HCT116 (cell line): ENCODE measurements at regions not wholly inside any gene's neighbourhood (a gene's known extent, or its start where the extent isn't known, plus 50 kb on each side); places are given as distances from the start of the nearest gene placed in this dataset.

Experiments used
- ATAC-seq: fragments of 200-7000 bp; cut with Tn5 transposase; 2 replicates; pipeline ENCODE4 v1.9.1; 2020; ENCODE audit warnings: mild to moderate bottlenecking, moderate library complexity
- BruUV-seq: library from RNA; stranded (reverse); fragments of 400-500 nt; replicated peaks from 2 replicates; lab custom pipeline; 2021; lab: Mats Ljungman, UMichigan
- CTCF ChIA-PET: fragments of 300-600 bp; sonication (Branson Sonifier 250); formaldehyde crosslinking; loops from one replicate; lab custom pipeline; 2021; ENCODE audit warnings: antibody characterized with exemption; lab: Charles Lee
- POLR2A ChIA-PET: fragments of 300-600, 350-600 bp; sonication (Branson Sonifier 250); formaldehyde crosslinking; loops from one replicate; lab custom pipeline; 2021; ENCODE audit warnings: antibody characterized with exemption; lab: Charles Lee
- RAD21 ChIA-PET, 2 experiments: fragments of 300-600 bp; sonication (Branson Sonifier 250); formaldehyde crosslinking; loops; one replicate each; lab custom pipeline; 2023; ENCODE audit warnings: low total read pairs in 2 of 2; ENCODE audit not compliant: uncharacterized antibody in 2 of 2, unreplicated experiment in 2 of 2, low non-redundant PET in 1 of 2; lab: Charles Lee
- DNase-seq: peaks from one replicate; pipeline ENCODE4 v3.0.0-alpha.2; 2010; ENCODE audit warnings: low read depth, low spot score
- H2AFZ ChIP-seq: fragments of 200-600 bp; shearing (Covaris generic), sonication (generic); 2 replicates; pipeline ENCODE4 v1.6.1; 2017; ENCODE audit warnings: low read depth, mixed run types, mixed read lengths, antibody characterized with exemption, low read length; ENCODE audit not compliant: poor library complexity, severe bottlenecking
- H3K27ac ChIP-seq: 2 replicates; pipeline ENCODE4 v1.5.1; 2012; ENCODE audit warnings: low read depth, low read length
- H3K27me3 ChIP-seq: fragments of 200-600 bp; sonication (generic); 2 replicates; pipeline ENCODE4 v1.6.1; 2016; ENCODE audit warnings: mixed run types, low read length, mixed read lengths; ENCODE audit not compliant: insufficient read depth
- H3K36me3 ChIP-seq, 2 experiments: fragments of 200-500 bp in 1 of 2; fragments of 200-600 bp in 1 of 2; sonication (Bioruptor generic) in 1 of 2; sonication (generic) in 1 of 2; 2 replicates each; pipeline versions ENCODE4 v1.5.1 to v1.6.1; 2014 to 2016; ENCODE audit warnings: low read length in 2 of 2, inconsistent platforms in 1 of 2, mixed read lengths in 1 of 2, mixed run types in 1 of 2; ENCODE audit not compliant: insufficient read depth in 2 of 2, control insufficient read depth in 1 of 2
- H3K4me1 ChIP-seq, 2 experiments: fragments of 200-600 bp in 1 of 2; sonication (generic) in 1 of 2; 2 replicates each; pipeline versions ENCODE4 v1.5.1 to v1.6.1; 2012 to 2017; ENCODE audit warnings: low read length in 2 of 2, inconsistent platforms in 1 of 2, mild to moderate bottlenecking in 1 of 2, mixed read lengths in 1 of 2, mixed run types in 1 of 2, moderate library complexity in 1 of 2; ENCODE audit not compliant: insufficient read depth in 2 of 2, control insufficient read depth in 1 of 2
- H3K4me2 ChIP-seq: fragments of 200-600 bp; sonication (generic); 2 replicates; pipeline ENCODE4 v1.6.1; 2017; ENCODE audit warnings: mixed run types, low read length, mixed read lengths
- H3K4me3 ChIP-seq, 2 experiments: fragments of 200-600 bp in 1 of 2; sonication (generic) in 1 of 2; replicated peaks in 1 of 2; 2 replicates each; pipeline ENCODE4 v1.5.1; 2011 to 2016; ENCODE audit warnings: low read length in 2 of 2, control low read depth in 1 of 2, low read depth in 1 of 2, mild to moderate bottlenecking in 1 of 2, mixed read lengths in 1 of 2, mixed run types in 1 of 2
- H3K79me2 ChIP-seq: fragments of 200-600 bp; sonication (generic); 2 replicates; pipeline ENCODE4 v1.6.1; 2017; ENCODE audit warnings: mild to moderate bottlenecking, mixed run types, low read length, moderate library complexity, mixed read lengths; ENCODE audit not compliant: insufficient read depth
- H3K9ac ChIP-seq: fragments of 200-600 bp; sonication (generic); 2 replicates; pipeline ENCODE4 v1.6.1; 2016; ENCODE audit warnings: low read length, mixed read lengths
- H3K9me2 ChIP-seq: fragments of 200-600 bp; sonication (generic), shearing (Covaris generic); 2 replicates; pipeline ENCODE4 v1.6.1; 2017; ENCODE audit warnings: mixed run types, mild to moderate bottlenecking, moderate library complexity; ENCODE audit not compliant: insufficient read depth
- H3K9me3 ChIP-seq, 2 experiments: fragments of 200-500 bp in 1 of 2; fragments of 200-600 bp in 1 of 2; sonication (Bioruptor generic) in 1 of 2; sonication (generic) in 1 of 2; 2 replicates each; pipeline ENCODE4 v1.6.1; 2014 to 2017; ENCODE audit warnings: low read length in 2 of 2, mixed read lengths in 2 of 2, inconsistent platforms in 1 of 2, low read depth in 1 of 2, mild to moderate bottlenecking in 1 of 2, mixed run types in 1 of 2, moderate library complexity in 1 of 2; ENCODE audit not compliant: control insufficient read depth in 1 of 2, insufficient read depth in 1 of 2
- H4K20me1 ChIP-seq: fragments of 200-600 bp; sonication (generic), shearing (Covaris generic); 2 replicates; pipeline ENCODE4 v1.6.1; 2017; ENCODE audit warnings: mixed run types, mild to moderate bottlenecking, moderate library complexity; ENCODE audit not compliant: insufficient read depth
- CEBPB ChIP-seq: IDR thresholded peaks from 2 replicates; pipeline ENCODE4 v1.6.1; 2012; ENCODE audit warnings: low read depth
- REST ChIP-seq: IDR thresholded peaks from 2 replicates; pipeline ENCODE4 v1.6.1; 2012; ENCODE audit warnings: low read depth
- SP1 ChIP-seq: IDR thresholded peaks from 2 replicates; pipeline ENCODE4 v1.6.1; 2012; ENCODE audit warnings: low read depth
- SRF ChIP-seq: IDR thresholded peaks from 2 replicates; pipeline ENCODE4 v1.6.1; 2012; ENCODE audit warnings: low read depth
- TCF7L2 ChIP-seq: IDR thresholded peaks from 2 replicates; pipeline ENCODE4 v1.7.0; 2011; ENCODE audit warnings: borderline replicate concordance, inconsistent platforms; ENCODE audit not compliant: insufficient read depth, insufficient read length; ENCODE audit errors: extremely low read depth
- ZNF274 ChIP-seq: fragments of 200-500 bp; sonication (Bioruptor generic); IDR thresholded peaks from 2 replicates; pipeline ENCODE4 v1.6.1; 2014; ENCODE audit warnings: mild to moderate bottlenecking, low read depth, low read length, inconsistent platforms
- intact Hi-C: fragments of 100-400 bp; cut with micrococcal nuclease; formaldehyde crosslinking; loops from 2 replicates; pipeline ENCODE4 v1.10.0; 2022
- TF ChIP-seq, protein P1 (sequence below): IDR thresholded peaks from 2 replicates; pipeline ENCODE4 v1.6.1; 2011; ENCODE audit warnings: mild to moderate bottlenecking, low read length, moderate library complexity; ENCODE audit not compliant: insufficient replicate concordance; ENCODE audit errors: extremely low read depth

GRCh38 chr3:194285024-194285849 lies 65.9 kb downstream of the CPN2 start:
- POLR2A ChIA-PET = no interaction called here
- H3K4me2 ChIP-seq = no peak overlapping the region

More at GRCh38 chr3:194285024-194285849, 65.9 kb downstream of the CPN2 start:
- no peaks in the 10 kb centered on the region for H3K9me2 ChIP-seq
- intact Hi-C loops = no loop called here
- H3K9me3 ChIP-seq = no peaks in the 10 kb centered on the region
- RAD21 ChIA-PET = no interaction called here
- no peak overlapping the region for H2AFZ ChIP-seq
- H3K79me2 ChIP-seq = no peaks in the 10 kb centered on the region
- no peaks in the 10 kb centered on the region for H3K27me3 ChIP-seq
- H3K36me3 ChIP-seq = no peaks in the 10 kb centered on the region
- H3K4me1 ChIP-seq = no peaks in the 10 kb centered on the region; a peak in 1 of 4 replicates
- no peak overlapping the region for H3K27ac ChIP-seq
- CTCF ChIA-PET = interaction anchor here (1.2 kb wide), 1 partner anchor 9 kb away, joined by 3 read pairs; no protein-coding TSS in a partner anchor
- DNase-seq (no peak), ATAC-seq (no peak)
- H3K9ac ChIP-seq = no peak overlapping the region
- BruUV-seq = no TSS peak
- H4K20me1 ChIP-seq = no peaks in the 10 kb centered on the region
- no peak overlapping the region for H3K4me3 ChIP-seq
- TF ChIP-seq ZNF274 = no peak
- no peak for TF ChIP-seq CEBPB
- no peak for TF ChIP-seq SRF
- TF ChIP-seq TCF7L2 = no peak
- no peak for TF ChIP-seq SP1
- no peak for TF ChIP-seq REST
- TF ChIP-seq, protein P1, sequence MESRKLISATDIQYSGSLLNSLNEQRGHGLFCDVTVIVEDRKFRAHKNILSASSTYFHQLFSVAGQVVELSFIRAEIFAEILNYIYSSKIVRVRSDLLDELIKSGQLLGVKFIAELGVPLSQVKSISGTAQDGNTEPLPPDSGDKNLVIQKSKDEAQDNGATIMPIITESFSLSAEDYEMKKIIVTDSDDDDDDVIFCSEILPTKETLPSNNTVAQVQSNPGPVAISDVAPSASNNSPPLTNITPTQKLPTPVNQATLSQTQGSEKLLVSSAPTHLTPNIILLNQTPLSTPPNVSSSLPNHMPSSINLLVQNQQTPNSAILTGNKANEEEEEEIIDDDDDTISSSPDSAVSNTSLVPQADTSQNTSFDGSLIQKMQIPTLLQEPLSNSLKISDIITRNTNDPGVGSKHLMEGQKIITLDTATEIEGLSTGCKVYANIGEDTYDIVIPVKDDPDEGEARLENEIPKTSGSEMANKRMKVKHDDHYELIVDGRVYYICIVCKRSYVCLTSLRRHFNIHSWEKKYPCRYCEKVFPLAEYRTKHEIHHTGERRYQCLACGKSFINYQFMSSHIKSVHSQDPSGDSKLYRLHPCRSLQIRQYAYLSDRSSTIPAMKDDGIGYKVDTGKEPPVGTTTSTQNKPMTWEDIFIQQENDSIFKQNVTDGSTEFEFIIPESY = no peak
